Activated naive CD8-positive, alpha-beta T cell treated with anti-CD3 and anti-CD28 coated beads, Interleukin-2, amount 50 U/mL, for 24 hours (primary cell): ENCODE measurements at regions not wholly inside any gene's neighbourhood (a gene's known extent, or its start where the extent isn't known, plus 50 kb on each side); places are given as distances from the start of the nearest gene placed in this dataset.
"Not testable (repeated sequence)": the region's sequence is repeated elsewhere in the genome, so short reads cannot be mapped to it uniquely, and the experiment has no call there.

Experiments
- ATAC-seq: fragments of 150-1000 bp; cut with Tn5 transposase; one replicate; pipeline ENCODE4 v1.10.0; 2021
- DNase-seq: peaks from one replicate; pipeline ENCODE4 v3.0.0; 2021
- H3K27ac Mint-ChIP-seq: one replicate; pipeline ENCODE4 v1.8.0; 2021; ENCODE audit warnings: mild to moderate bottlenecking, mixed read lengths
- H3K27me3 Mint-ChIP-seq: one replicate; pipeline ENCODE4 v1.8.0; 2021; ENCODE audit warnings: mixed read lengths
- H3K36me3 Mint-ChIP-seq: one replicate; pipeline ENCODE4 v1.8.0; 2021; ENCODE audit warnings: low read depth, mixed read lengths
- H3K4me1 Mint-ChIP-seq: one replicate; pipeline ENCODE4 v1.8.0; 2021; ENCODE audit warnings: mixed read lengths
- H3K4me3 Mint-ChIP-seq: one replicate; pipeline ENCODE4 v1.8.0; 2021; ENCODE audit warnings: mild to moderate bottlenecking, moderate library complexity, mixed read lengths
- H3K9me3 Mint-ChIP-seq: one replicate; pipeline ENCODE4 v1.8.0; 2021; ENCODE audit warnings: mixed read lengths

DNA sequence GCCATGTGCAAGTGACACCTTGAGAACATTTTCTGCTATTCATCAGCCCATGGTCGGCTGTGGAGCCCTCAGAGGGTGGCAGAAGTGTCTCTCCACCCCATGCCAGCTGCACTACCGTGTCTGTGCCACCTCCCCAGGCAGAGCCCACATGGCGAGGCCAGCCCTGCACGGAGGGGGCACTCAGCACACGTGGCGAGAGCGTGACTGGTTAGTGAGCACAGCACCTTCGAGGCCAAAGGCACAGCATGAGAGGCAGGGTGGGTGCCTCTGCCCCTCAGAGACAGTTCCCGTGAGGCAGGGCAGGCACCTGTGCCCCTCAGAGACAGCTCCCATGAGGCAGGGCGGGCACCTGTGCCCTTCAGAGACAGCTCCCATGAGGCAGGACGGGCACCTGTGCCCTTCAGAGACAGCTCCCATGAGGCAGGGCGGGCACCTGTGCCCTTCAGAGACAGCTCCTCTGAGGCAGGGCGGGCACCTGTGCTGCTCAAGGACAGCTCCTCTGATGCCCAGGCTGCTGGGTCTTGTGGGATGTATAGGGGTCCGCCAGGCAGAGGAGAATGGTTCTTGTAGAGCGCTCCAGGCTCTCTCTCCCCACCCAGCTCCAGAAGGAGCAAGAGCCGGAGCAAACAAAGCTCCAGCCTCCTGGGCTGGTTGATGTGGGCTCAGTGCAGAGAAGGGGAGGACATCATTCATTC lies 179.8 kb upstream of the PPP1R26 start:
- no peak for ATAC-seq
- Mint-ChIP-seq H3K4me3 (no peak overlapping the region), H3K9me3 (peaks cover 5% of the 10 kb centered on the region), H3K27ac (no peak overlapping the region), H3K4me1 (no peaks in the 10 kb centered on the region), H3K27me3 (peaks cover 15% of the 10 kb centered on the region), H3K36me3 (no peaks in the 10 kb centered on the region)
- DNase-seq: no peak

- Mint-ChIP-seq H3K4me1 (no peaks in the 10 kb centered on the region), H3K9me3 (peaks cover 5% of the 10 kb centered on the region), H3K27me3 (peaks cover 15% of the 10 kb centered on the region), H3K4me3 (no peak overlapping the region), H3K27ac (no peak overlapping the region), H3K36me3 (no peaks in the 10 kb centered on the region)
- DNase-seq (no peak), ATAC-seq (no peak)
Measured at GRCh38 chr9:135300346-135301141, 179.0 kb upstream of the PPP1R26 start.

- no peak for DNase-seq
- Mint-ChIP-seq H3K4me1 (no peaks in the 10 kb centered on the region), H3K9me3 (peaks cover 5% of the 10 kb centered on the region), H3K36me3 (no peaks in the 10 kb centered on the region), H3K27me3 (peaks cover 15% of the 10 kb centered on the region), H3K4me3 (no peak overlapping the region), H3K27ac (no peak overlapping the region)
- no peak for ATAC-seq
Measured at GRCh38 chr9:135301271-135302263, 178.0 kb upstream of the PPP1R26 start.

DNA sequence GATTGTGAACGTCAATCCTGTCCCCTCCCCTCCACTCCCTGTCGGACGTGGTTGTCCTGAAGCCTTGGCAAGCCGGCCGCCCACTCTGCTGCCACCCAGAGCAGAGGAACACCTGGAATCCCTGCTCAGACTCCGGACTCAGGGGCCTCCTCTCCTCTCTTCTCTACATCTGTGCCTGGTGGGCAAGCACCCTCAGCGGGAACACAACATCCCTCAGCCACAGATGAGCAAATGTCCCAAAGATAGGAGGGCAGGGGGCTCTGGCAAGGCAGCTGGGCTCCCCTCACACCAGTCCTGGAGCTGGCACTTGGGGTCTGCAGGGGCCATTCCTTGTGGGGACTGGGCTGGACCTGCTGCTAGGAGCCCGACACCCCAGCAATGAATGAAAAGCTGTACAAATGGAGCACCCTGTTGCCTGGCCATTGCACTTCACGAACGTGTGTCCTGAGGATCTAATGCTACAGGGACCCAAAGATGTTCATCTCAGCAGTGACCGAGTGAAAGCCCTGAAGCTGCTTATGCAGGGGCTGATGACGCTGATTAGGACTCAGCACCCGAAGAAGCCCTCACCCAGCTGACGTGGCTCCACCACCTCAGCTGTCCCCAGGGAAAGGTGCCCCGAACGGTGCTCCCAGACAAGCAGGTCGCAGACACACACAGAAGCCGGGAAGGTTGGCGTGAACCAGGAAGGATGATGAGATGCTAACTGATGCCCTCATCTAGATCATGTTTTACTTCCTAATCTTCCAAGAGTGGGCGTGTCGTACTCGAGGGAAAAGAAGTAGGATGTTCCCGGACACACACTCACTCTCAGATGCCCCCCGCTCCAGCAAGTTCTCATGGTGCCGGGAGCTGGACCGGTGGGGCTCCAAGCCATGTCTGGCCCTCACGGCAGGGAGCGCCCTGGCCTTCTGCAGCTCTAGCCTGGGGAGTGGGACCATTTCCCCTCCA lies 177.0 kb upstream of the PPP1R26 start:
- Mint-ChIP-seq H3K27ac (no peak overlapping the region), H3K4me1 (no peaks in the 10 kb centered on the region), H3K27me3 (peaks cover 15% of the 10 kb centered on the region), H3K9me3 (peaks cover 5% of the 10 kb centered on the region), H3K4me3 (no peak overlapping the region), H3K36me3 (no peaks in the 10 kb centered on the region)
- ATAC-seq: no peak
- no peak for DNase-seq

DNA sequence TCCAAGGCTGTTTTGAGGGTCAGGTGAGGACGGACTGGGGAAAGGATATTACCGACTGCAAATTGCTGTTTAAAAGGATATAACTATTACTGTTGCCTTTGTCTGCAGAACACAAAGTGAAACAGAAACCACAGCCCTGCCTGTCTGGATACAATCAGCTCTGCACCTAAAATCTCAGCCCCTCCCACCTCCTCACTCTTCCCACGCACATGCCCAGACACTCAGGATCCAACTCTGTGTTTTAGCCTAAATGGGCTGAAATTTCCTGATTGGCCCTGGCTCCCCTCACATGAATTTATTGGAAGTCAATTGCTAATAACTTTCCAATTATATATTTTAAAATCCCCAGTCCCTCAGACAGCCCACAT lies 176.3 kb upstream of the PPP1R26 start:
- no peak for DNase-seq
- Mint-ChIP-seq H3K4me3 (no peak overlapping the region), H3K27ac (no peak overlapping the region), H3K9me3 (peaks cover 5% of the 10 kb centered on the region), H3K36me3 (no peaks in the 10 kb centered on the region), H3K27me3 (peaks cover 15% of the 10 kb centered on the region), H3K4me1 (no peaks in the 10 kb centered on the region)
- ATAC-seq: no peak

- no peaks in the 10 kb centered on the region for H3K36me3 Mint-ChIP-seq
- ATAC-seq (no peak), DNase-seq (no peak)
- no peak overlapping the region for H3K4me3 Mint-ChIP-seq
- H3K4me1 Mint-ChIP-seq: no peaks in the 10 kb centered on the region
- H3K9me3 Mint-ChIP-seq: peaks cover 5% of the 10 kb centered on the region
- H3K27ac Mint-ChIP-seq: peak overlapping the region; percentile 8
- peaks cover 13% of the 10 kb centered on the region for H3K27me3 Mint-ChIP-seq
Measured at GRCh38 chr9:135303865-135304499, 175.6 kb upstream of the PPP1R26 start.

DNA sequence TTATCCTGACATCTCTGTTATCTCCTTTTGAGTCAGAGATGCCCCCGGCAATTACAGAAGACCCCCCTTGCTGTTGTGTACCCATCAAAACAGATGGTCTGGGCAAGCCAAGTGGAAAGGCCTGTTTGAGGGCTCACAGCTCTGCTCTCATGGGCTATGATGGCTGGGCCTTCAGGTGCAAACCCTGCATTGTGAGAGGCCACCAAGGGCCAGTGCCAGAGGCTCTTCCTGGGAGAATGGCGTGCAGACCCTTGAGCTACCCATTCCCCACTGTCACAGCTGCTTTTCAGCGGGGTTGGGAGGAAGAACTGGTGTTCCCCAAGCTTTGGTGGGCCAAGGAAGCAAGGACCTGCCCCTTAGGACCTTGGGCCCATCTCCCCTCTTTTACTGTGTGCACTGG lies 174.7 kb upstream of the PPP1R26 start:
- Mint-ChIP-seq H3K27me3 (peaks cover 14% of the 10 kb centered on the region), H3K27ac (no peak overlapping the region), H3K4me1 (no peaks in the 10 kb centered on the region), H3K4me3 (no peak overlapping the region), H3K36me3 (no peaks in the 10 kb centered on the region), H3K9me3 (peaks cover 5% of the 10 kb centered on the region)
- DNase-seq: no peak
- no peak for ATAC-seq

GRCh38 chr9:135305546-135306180 lies 173.9 kb upstream of the PPP1R26 start:
- no peak overlapping the region for H3K4me3 Mint-ChIP-seq
- DNase-seq (no peak), ATAC-seq (no peak)
- H3K36me3 Mint-ChIP-seq: no peaks in the 10 kb centered on the region
- peaks cover 13% of the 10 kb centered on the region for H3K27me3 Mint-ChIP-seq
- H3K4me1 Mint-ChIP-seq: no peaks in the 10 kb centered on the region
- H3K27ac Mint-ChIP-seq: no peak overlapping the region
- H3K9me3 Mint-ChIP-seq: peaks cover 5% of the 10 kb centered on the region

DNA sequence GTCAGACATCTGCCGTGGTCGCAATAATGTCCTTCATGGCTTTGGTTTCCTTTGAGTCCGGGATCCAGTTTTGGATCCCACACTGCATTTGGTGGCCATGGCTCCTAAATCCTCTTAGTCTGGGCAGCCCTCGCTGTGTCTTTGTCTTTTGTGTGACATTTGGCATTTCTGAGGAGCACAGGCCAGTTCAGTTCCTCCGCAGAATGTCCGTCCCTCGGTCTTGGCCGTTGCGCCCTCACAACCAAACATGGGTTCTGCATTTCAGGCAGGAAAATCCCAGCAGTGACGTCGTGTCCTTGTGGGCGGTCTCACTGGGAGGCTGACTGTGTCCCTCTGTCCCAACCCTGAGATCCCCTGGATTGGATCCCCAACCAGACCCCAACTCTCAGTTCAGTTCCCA lies 172.9 kb upstream of the PPP1R26 start:
- Mint-ChIP-seq H3K9me3 (peaks cover 5% of the 10 kb centered on the region), H3K4me1 (no peaks in the 10 kb centered on the region), H3K27ac (no peak overlapping the region), H3K27me3 (peaks cover 16% of the 10 kb centered on the region), H3K4me3 (no peak overlapping the region), H3K36me3 (no peaks in the 10 kb centered on the region)
- ATAC-seq (no peak), DNase-seq (no peak)

- ATAC-seq (no peak), DNase-seq (no peak)
- peaks cover 16% of the 10 kb centered on the region for H3K27me3 Mint-ChIP-seq
- H3K27ac Mint-ChIP-seq: no peak overlapping the region
- no peaks in the 10 kb centered on the region for H3K4me1 Mint-ChIP-seq
- peaks cover 5% of the 10 kb centered on the region for H3K9me3 Mint-ChIP-seq
- H3K36me3 Mint-ChIP-seq: no peaks in the 10 kb centered on the region
- no peak overlapping the region for H3K4me3 Mint-ChIP-seq
Measured at GRCh38 chr9:135307300-135307699, 172.3 kb upstream of the PPP1R26 start.

- H3K4me1 Mint-ChIP-seq, H3K36me3 Mint-ChIP-seq, H3K27ac Mint-ChIP-seq, ATAC-seq, H3K4me3 Mint-ChIP-seq, H3K9me3 Mint-ChIP-seq, DNase-seq: not testable (repeated sequence)
- peaks cover 21% of the 10 kb centered on the region for H3K27me3 Mint-ChIP-seq
Measured at GRCh38 chr9:135307919-135308318, 171.7 kb upstream of the PPP1R26 start.

DNA sequence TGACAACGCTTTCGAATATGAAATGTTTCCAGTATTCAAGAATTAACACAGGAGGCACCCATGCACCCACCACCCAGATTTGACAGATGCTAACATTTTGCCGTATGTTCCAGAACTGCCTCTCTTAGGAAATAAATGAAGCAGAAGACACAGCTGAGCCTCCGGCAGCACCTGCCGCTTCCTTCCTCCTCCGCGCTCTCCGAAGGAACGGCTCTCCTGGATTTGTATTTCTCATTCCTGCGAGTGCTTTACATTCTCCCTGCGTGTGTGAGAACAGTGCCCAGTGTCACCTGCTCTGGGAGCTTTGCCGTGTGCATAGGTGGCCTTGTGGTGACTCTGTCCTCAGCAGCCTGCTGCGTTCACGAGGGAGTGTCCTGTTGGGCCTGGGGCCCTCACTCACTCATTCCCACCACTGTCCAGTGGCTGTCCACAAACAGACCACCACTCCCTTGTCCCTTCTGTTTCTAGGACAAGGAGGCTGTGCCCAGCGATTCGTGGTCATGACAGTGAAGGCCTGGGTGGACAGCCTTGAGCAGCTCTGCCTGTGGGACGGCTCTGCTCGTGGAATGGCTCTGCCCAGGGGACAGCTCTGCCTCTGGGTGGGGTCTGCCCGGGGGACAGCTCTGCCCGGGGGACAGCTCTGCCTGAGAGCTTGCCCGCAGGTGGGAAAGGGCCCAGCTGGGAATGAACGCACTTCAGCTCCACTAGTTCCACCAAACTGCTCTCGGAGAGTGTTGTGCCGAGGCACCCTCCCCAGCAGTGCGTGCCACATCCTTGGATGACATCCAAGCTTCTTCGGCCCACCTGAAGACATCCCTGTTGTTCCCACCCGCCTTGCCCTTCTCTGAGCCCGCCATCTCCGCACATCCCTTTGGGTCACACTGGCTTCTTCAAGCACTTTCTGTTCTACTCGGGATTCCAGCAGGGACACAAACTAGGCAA lies 170.5 kb upstream of the PPP1R26 start:
- Mint-ChIP-seq H3K4me1 (no peaks in the 10 kb centered on the region), H3K27ac (no peak overlapping the region), H3K36me3 (no peaks in the 10 kb centered on the region), H3K9me3 (peaks cover 7% of the 10 kb centered on the region), H3K27me3 (peaks cover 22% of the 10 kb centered on the region), H3K4me3 (no peak overlapping the region)
- ATAC-seq: no peak
- DNase-seq: no peak
